ENCODE measurements at regions not wholly inside any gene's neighbourhood (a gene's known extent, or its start where the extent isn't known, plus 50 kb on each side); places are given as distances from the start of the nearest gene placed in this dataset.

- Histone ChIP-seq H3K27ac (no peak overlapping the region), H3K4me3 (no peak overlapping the region)
- no peak for DNase-seq
Observed at GRCh38 chr18:24968238-24968775, 383.7 kb downstream of the ZNF521 start.

GRCh38 chr18:24972577-24972976 is 379.4 kb downstream of the ZNF521 start:
- no peaks in the 10 kb centered on the region for H3K36me3 ChIP-seq (replicated peaks in 1 of 2)
- no peak for DNase-seq
- H3K27ac ChIP-seq = no peak overlapping the region
- TF ChIP-seq, protein P1, sequence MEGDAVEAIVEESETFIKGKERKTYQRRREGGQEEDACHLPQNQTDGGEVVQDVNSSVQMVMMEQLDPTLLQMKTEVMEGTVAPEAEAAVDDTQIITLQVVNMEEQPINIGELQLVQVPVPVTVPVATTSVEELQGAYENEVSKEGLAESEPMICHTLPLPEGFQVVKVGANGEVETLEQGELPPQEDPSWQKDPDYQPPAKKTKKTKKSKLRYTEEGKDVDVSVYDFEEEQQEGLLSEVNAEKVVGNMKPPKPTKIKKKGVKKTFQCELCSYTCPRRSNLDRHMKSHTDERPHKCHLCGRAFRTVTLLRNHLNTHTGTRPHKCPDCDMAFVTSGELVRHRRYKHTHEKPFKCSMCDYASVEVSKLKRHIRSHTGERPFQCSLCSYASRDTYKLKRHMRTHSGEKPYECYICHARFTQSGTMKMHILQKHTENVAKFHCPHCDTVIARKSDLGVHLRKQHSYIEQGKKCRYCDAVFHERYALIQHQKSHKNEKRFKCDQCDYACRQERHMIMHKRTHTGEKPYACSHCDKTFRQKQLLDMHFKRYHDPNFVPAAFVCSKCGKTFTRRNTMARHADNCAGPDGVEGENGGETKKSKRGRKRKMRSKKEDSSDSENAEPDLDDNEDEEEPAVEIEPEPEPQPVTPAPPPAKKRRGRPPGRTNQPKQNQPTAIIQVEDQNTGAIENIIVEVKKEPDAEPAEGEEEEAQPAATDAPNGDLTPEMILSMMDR (IDR thresholded peaks at IDR 0.05) = no peak
- TF ChIP-seq POLR2A (IDR thresholded peaks at IDR 0.05) = no peak
- H3K4me3 ChIP-seq = no peak overlapping the region
- 90 to 95% (median 94%) methylated on average over 4 of the region's 4 CpGs for WGBS, 4 donors
- no peaks in the 10 kb centered on the region for H3K27me3 ChIP-seq
- intact Hi-C loops (cut with DNase I) = no loop called here
- H3K9me3 ChIP-seq (replicated peaks in 1 of 3) = no peaks in the 10 kb centered on the region
- H3K4me1 ChIP-seq (replicated peaks in 1 of 2) = no peaks in the 10 kb centered on the region

More at GRCh38 chr18:24968238-24968775, 383.7 kb downstream of the ZNF521 start:
- H3K4me1 ChIP-seq (replicated peaks in 1 of 2) = no peaks in the 10 kb centered on the region
- no peak for TF ChIP-seq POLR2A (IDR thresholded peaks at IDR 0.05)
- TF ChIP-seq, protein P1 (IDR thresholded peaks at IDR 0.05) = no peak
- no peaks in the 10 kb centered on the region for H3K27me3 ChIP-seq
- no peaks in the 10 kb centered on the region for H3K9me3 ChIP-seq (replicated peaks in 1 of 3)
- no peaks in the 10 kb centered on the region for H3K36me3 ChIP-seq (replicated peaks in 1 of 2)
- intact Hi-C loops (cut with DNase I) = no loop called here
- 86 to 91% (median 88%) methylated on average over 3 of the region's 3 CpGs for WGBS, 4 donors

DNA sequence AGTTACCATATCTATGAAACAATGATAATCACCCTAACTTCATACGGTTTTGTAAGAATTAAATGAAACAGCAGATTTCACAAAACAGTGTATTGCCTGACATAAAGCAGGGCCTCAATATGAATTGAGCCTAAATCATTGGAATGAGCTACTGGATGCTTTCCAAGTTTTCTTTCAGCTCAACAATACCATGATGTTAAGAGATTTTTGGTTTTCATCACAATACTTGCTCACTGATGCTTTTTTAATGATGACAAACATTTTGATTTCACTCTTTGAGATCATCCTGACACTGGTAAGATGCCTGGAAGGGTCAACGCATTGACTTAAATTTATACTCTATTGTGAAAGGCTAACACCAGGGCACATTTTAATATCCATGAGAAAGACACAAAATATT is 377.5 kb downstream of the ZNF521 start:
- no peaks in the 10 kb centered on the region for H3K27me3 ChIP-seq
- intact Hi-C loops (cut with DNase I) = no loop called here
- H3K36me3 ChIP-seq (replicated peaks in 1 of 2) = no peaks in the 10 kb centered on the region
- no peak for DNase-seq
- no peaks in the 10 kb centered on the region for H3K4me1 ChIP-seq (replicated peaks in 1 of 2)
- no peak overlapping the region for H3K4me3 ChIP-seq
- H3K27ac ChIP-seq = no peak overlapping the region
- H3K9me3 ChIP-seq (replicated peaks in 1 of 3) = no peaks in the 10 kb centered on the region
- TF ChIP-seq POLR2A (IDR thresholded peaks at IDR 0.05) = no peak
- TF ChIP-seq, protein P1 (IDR thresholded peaks at IDR 0.05) = no peak
- 76 to 91% (median 84%) methylated on average over 2 of the region's 2 CpGs for WGBS, 4 donors

GRCh38 chr18:24975496-24976372 is 376.2 kb downstream of the ZNF521 start:
- Histone ChIP-seq H3K27me3 (no peaks in the 10 kb centered on the region), H3K9me3 (replicated peaks in 1 of 3) (no peaks in the 10 kb centered on the region), H3K27ac (no peak overlapping the region), H3K4me1 (replicated peaks in 1 of 2) (no peaks in the 10 kb centered on the region), H3K36me3 (replicated peaks in 1 of 2) (no peaks in the 10 kb centered on the region), H3K4me3 (no peak overlapping the region)
- intact Hi-C loops (cut with DNase I) = no loop called here
- no peak for DNase-seq
- TF ChIP-seq, protein P1 (IDR thresholded peaks at IDR 0.05) = no peak
- TF ChIP-seq POLR2A (IDR thresholded peaks at IDR 0.05) = no peak
- WGBS, 4 donors = 65 to 71% (median 70%) methylated on average over 6 of the region's 6 CpGs

Measured in adrenal gland (tissue), 9 donors.